Fibroblast of the aortic adventitia (primary cell): ENCODE measurements at regions not wholly inside any gene's neighbourhood (a gene's known extent, or its start where the extent isn't known, plus 50 kb on each side); places are given as distances from the start of the nearest gene placed in this dataset.
"Not testable (repeated sequence)": the region's sequence is repeated elsewhere in the genome, so short reads cannot be mapped to it uniquely, and the experiment has no call there.

Experiments used
- DNase-seq: peaks from one replicate; pipeline ENCODE4 v3.0.0-alpha.2; 2010; ENCODE audit warnings: low read depth
- H3K4me3 ChIP-seq: 2 replicates; pipeline ENCODE4 v1.5.1; 2011; ENCODE audit warnings: low read depth, mild to moderate bottlenecking, control low read depth, low read length, moderate library complexity
- TF ChIP-seq, protein P1 (sequence below): IDR thresholded peaks from 2 replicates; pipeline ENCODE4 v1.5.1; 2011; ENCODE audit warnings: mild to moderate bottlenecking, low read length, control low read depth, inconsistent platforms; ENCODE audit not compliant: insufficient read depth

DNA sequence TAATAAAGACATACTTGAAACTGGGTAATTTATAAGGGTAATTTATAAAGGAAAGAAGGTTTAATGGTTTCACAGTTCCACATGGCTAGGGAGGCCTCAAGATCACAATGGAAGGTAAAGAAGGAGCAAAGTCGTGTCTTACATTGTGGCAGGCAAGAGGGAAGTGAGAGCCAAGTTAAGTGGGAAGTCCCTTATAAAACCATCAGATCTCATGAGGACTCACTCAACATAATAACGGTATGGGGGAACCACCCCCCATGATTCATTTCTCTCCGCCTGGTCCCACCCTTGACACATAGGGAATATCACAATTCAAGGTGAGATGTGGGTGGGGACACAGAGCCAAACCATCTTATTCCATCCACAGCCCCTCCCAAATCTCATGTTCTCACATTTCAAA lies 76.8 kb upstream of the ZNF678 start:
- no peak for DNase-seq
- no peak overlapping the region for H3K4me3 ChIP-seq
- TF ChIP-seq, protein P1, sequence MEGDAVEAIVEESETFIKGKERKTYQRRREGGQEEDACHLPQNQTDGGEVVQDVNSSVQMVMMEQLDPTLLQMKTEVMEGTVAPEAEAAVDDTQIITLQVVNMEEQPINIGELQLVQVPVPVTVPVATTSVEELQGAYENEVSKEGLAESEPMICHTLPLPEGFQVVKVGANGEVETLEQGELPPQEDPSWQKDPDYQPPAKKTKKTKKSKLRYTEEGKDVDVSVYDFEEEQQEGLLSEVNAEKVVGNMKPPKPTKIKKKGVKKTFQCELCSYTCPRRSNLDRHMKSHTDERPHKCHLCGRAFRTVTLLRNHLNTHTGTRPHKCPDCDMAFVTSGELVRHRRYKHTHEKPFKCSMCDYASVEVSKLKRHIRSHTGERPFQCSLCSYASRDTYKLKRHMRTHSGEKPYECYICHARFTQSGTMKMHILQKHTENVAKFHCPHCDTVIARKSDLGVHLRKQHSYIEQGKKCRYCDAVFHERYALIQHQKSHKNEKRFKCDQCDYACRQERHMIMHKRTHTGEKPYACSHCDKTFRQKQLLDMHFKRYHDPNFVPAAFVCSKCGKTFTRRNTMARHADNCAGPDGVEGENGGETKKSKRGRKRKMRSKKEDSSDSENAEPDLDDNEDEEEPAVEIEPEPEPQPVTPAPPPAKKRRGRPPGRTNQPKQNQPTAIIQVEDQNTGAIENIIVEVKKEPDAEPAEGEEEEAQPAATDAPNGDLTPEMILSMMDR: no peak

DNA sequence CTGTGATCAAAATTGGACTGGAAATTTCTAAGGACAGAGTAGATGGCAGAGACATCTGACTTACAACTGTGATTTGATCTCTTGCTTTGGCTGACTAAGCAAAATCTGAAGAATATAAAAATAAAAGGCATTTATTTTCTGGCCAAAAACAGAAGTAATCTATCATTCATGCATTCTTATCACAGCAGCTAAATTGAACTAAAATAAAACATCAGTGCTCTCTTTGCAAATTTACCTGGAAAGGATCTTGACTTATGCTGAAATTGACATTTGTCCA lies 81.4 kb upstream of the ZNF678 start:
- TF ChIP-seq, protein P1: no peak
- DNase-seq: no peak
- no peak overlapping the region for H3K4me3 ChIP-seq

DNA sequence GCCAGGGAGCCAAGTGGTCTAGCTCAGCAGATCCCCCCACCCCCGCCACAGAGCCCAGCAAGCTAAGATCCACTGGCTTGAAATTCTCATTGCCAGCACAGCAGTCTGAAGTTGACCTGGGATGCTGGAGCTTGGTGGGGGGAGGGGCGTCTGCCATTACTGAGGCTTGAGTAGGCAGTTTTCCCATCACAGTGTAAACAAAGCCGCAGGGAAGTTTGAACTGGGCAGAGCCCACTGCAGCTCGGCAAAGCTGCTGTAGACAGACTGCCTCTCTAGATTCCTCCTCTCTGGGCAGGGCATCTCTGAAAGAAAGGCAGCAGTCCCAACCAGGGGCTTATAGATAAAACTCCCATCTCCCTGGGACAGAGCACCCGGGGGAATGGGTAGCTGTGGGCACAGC lies 89.3 kb upstream of the ZNF678 start:
- H3K4me3 ChIP-seq, DNase-seq: not testable (repeated sequence)

DNA sequence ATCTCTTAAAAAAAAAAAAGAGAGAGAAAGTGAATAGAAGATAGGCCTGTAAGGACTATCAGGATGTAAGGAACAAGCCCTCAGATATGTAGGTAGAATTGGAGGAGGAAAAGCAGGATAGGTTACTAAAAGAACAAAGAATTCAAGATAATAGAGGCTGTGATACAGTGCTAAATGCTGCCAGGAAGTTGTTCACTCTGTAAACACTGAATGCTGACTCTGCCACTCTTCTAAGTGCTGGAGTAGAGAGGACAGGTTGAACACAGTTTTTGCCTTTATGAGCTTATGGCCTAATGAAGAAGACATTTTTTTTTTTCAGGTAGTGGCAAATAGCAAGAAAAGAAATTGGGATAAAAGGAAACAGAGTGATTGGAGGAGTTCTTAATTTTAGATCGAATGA lies 90.6 kb upstream of the ZNF678 start:
- no peak for DNase-seq
- H3K4me3 ChIP-seq: no peak overlapping the region
- TF ChIP-seq, protein P1: no peak

DNA sequence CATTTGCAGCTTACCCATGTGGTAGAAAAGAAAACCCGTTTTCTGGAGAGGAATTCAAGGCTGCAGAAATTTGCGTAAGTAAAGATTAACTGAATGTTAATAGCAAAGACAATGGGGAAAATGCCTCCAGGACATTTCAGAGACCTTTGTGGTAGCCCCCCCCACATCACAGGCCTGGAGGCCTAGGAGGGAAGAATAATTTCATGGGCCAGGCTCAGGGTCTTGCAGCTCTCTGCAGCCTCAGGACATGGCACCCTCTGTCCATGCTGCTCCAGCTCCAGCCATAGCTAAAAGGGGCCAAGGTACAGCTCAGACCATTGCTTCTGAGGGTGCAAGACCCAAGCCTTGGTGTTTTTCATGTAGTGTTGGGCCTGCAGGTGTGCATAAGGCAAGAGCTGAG lies 92.7 kb upstream of the ZNF678 start:
- DNase-seq: no peak
- no peak overlapping the region for H3K4me3 ChIP-seq
- TF ChIP-seq, protein P1: no peak

DNA sequence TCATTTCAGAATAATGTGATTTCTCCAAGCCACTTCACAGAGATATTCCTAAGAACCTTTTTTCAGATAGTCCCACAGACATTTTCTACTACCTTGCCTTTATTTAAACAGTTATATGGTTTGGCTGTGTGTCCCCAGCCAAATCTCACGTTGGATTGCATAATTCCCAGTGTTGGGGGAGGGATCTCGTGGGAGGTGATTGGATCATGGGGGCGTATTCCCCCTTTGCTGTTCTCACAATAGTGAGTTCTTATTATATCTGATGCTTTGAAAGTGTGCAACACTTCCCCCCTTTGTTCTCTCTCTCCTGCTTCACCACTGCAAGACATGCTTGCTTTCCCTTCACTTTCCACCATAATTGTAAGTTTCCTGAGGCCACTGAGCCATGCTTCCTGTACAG lies 93.6 kb upstream of the ZNF678 start:
- TF ChIP-seq, protein P1: no peak
- no peak overlapping the region for H3K4me3 ChIP-seq
- no peak for DNase-seq

DNA sequence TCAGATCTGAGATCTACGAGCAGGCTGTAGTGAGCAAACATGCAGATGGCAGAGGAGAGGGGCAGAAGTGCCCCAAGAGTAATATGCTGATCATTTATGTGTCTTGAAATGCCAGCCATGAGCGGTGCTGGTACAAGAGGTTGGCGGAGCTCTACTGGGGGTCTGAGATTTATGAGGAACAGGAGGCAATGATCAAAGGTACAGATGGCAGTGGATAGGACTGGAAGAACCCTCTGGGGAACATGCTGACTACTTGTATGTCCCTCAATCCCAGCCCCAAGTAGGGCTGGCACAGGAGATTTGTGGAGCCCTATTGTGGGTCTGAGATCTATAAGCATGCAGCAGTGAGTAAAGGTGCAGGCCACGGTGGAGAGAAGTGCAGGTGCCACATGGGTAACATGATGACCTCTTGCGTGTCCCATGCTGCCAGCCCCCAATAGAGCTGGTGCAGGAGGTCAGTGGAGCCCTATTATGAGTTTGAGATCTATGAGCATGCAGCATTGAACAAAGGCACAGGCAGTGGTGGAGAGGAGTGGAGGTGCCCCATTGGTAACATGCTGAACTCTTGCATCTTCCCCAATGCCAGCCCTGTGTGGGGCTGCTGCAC lies 97.2 kb upstream of the ZNF678 start:
- TF ChIP-seq, protein P1: no peak
- no peak overlapping the region for H3K4me3 ChIP-seq
- DNase-seq: no peak
